ENCODE measurements at regions not wholly inside any gene's neighbourhood (a gene's known extent, or its start where the extent isn't known, plus 50 kb on each side); places are given as distances from the start of the nearest gene placed in this dataset.
"Not testable (repeated sequence)": the region's sequence is repeated elsewhere in the genome, so short reads cannot be mapped to it uniquely, and the experiment has no call there.

DNA sequence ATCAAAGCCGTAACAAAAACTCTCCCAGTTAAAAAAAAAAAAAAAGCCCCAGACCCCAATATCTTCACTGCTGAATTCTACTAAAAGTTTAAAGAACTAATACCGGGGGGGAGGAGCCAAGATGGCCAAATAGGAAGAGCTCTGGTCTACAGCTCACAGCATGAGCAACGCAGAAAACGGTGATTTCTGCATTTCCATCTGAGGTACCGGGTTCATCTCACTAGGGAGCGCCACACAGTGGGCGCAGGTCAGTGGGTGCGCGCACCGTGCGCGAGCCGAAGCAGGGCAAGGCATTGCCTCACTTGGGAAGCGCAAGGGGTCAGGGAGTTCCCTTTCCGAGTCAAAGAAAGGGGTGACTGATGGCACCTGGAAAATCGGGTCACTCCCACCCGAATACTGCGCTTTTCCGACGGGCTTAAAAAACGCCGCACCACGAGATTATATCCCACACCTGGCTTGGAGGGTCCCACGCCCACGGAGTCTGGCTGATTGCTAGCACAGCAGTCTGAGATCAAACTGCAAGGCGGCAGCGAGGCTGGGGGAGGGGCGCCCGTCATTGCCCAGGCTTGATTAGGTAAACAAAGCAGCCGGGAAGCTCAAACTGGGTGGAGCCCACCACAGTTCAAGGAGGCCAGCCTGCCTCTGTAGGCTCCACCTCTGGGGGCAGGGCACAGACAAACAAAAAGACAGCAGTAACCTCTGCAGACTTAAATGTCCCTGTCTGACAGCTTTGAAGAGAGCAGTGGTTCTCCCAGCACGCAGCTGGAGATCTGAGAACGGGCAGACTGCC lies 192.8 kb downstream of the AKAIN1 start:
- TF ChIP-seq, protein P1, sequence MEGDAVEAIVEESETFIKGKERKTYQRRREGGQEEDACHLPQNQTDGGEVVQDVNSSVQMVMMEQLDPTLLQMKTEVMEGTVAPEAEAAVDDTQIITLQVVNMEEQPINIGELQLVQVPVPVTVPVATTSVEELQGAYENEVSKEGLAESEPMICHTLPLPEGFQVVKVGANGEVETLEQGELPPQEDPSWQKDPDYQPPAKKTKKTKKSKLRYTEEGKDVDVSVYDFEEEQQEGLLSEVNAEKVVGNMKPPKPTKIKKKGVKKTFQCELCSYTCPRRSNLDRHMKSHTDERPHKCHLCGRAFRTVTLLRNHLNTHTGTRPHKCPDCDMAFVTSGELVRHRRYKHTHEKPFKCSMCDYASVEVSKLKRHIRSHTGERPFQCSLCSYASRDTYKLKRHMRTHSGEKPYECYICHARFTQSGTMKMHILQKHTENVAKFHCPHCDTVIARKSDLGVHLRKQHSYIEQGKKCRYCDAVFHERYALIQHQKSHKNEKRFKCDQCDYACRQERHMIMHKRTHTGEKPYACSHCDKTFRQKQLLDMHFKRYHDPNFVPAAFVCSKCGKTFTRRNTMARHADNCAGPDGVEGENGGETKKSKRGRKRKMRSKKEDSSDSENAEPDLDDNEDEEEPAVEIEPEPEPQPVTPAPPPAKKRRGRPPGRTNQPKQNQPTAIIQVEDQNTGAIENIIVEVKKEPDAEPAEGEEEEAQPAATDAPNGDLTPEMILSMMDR (IDR thresholded peaks at IDR 0.05) = not testable (repeated sequence)
- not testable (repeated sequence) for TF ChIP-seq EP300 (IDR thresholded peaks at IDR 0.05); POLR2A (IDR thresholded peaks at IDR 0.05; ENCODE audit: low read depth)
